Keratinocyte (primary cell): ENCODE measurements at regions not wholly inside any gene's neighbourhood (a gene's known extent, or its start where the extent isn't known, plus 50 kb on each side); places are given as distances from the start of the nearest gene placed in this dataset.

Experiments used
- DNase-seq: peaks from one replicate; pipeline ENCODE4 v3.0.0-alpha.2; 2011; ENCODE audit warnings: low read depth, missing footprints, low spot score
- FAIRE-seq: peaks from 2 replicates; lab custom pipeline; 2011; peaks lifted over from hg19 to GRCh38; lab: Jason Lieb, UNC
- H2AFZ ChIP-seq: 2 replicates; pipeline ENCODE4 v1.6.0; 2012; ENCODE audit warnings: low read length, control low read depth, inconsistent platforms; ENCODE audit not compliant: control insufficient read depth
- H3K27ac ChIP-seq: 2 replicates; pipeline ENCODE4 v1.5.1; 2011; ENCODE audit warnings: low read length; ENCODE audit not compliant: control insufficient read depth, insufficient read depth
- H3K27me3 ChIP-seq: 3 replicates; pipeline ENCODE4 v1.6.0; 2011; ENCODE audit warnings: low read length; ENCODE audit not compliant: control insufficient read depth, insufficient read depth; ENCODE audit errors: extremely low read depth
- H3K36me3 ChIP-seq, 2 experiments: 2 replicates in 1 of 2; 3 replicates in 1 of 2; pipeline ENCODE4 v1.5.1; 2011; ENCODE audit warnings: low read length in 2 of 2, mild to moderate bottlenecking in 1 of 2; ENCODE audit not compliant: control insufficient read depth in 2 of 2, insufficient read depth in 2 of 2; ENCODE audit errors: extremely low read depth in 1 of 2
- H3K4me1 ChIP-seq: 3 replicates; pipeline ENCODE4 v1.5.1; 2011; ENCODE audit warnings: low read length; ENCODE audit not compliant: control insufficient read depth, insufficient read depth; ENCODE audit errors: extremely low read depth
- H3K4me2 ChIP-seq: 3 replicates; pipeline ENCODE4 v1.6.0; 2011; ENCODE audit warnings: low read depth, low read length; ENCODE audit not compliant: control insufficient read depth, insufficient read depth; ENCODE audit errors: extremely low read depth
- H3K4me3 ChIP-seq, 3 experiments: fragments of 200-600 bp in 1 of 3; sonication (generic) in 1 of 3; 2 replicates in 2 of 3; 3 replicates in 1 of 3; pipeline ENCODE4 v1.5.1; 2011 to 2016; ENCODE audit warnings: low read length in 3 of 3, mild to moderate bottlenecking in 3 of 3, control low read depth in 2 of 3, inconsistent platforms in 1 of 3, low read depth in 1 of 3, mixed read lengths in 1 of 3, mixed run types in 1 of 3, moderate library complexity in 1 of 3; ENCODE audit not compliant: control insufficient read depth in 2 of 3, insufficient read depth in 2 of 3; ENCODE audit errors: extremely low read depth in 1 of 3
- H3K79me2 ChIP-seq: 2 replicates; pipeline ENCODE4 v1.6.0; 2012; ENCODE audit warnings: low read length; ENCODE audit not compliant: control insufficient read depth, insufficient read depth
- H3K9ac ChIP-seq: 3 replicates; pipeline ENCODE4 v1.6.0; 2011; ENCODE audit warnings: low read length; ENCODE audit not compliant: control insufficient read depth, insufficient read depth; ENCODE audit errors: extremely low read depth
- H3K9me1 ChIP-seq: 3 replicates; pipeline ENCODE4 v1.6.0; 2011; ENCODE audit warnings: low read length; ENCODE audit not compliant: control insufficient read depth, insufficient read depth; ENCODE audit errors: extremely low read depth
- H3K9me3 ChIP-seq: 2 replicates; pipeline ENCODE4 v1.5.1; 2012; ENCODE audit warnings: low read depth, low read length; ENCODE audit not compliant: control insufficient read depth
- H4K20me1 ChIP-seq: 3 replicates; pipeline ENCODE4 v1.6.0; 2011; ENCODE audit warnings: low read length; ENCODE audit not compliant: control insufficient read depth, insufficient read depth; ENCODE audit errors: extremely low read depth
- CTCF ChIP-seq, 3 experiments: IDR thresholded peaks in 1 of 3; conservative IDR thresholded peaks in 1 of 3; optimal IDR thresholded peaks in 1 of 3; 2 replicates in 2 of 3; 3 replicates in 1 of 3; pipeline versions ENCODE3 to v1.5.1; 2011; ENCODE audit warnings: low read length in 3 of 3, mild to moderate bottlenecking in 3 of 3, moderate library complexity in 2 of 3, control low read depth in 1 of 3, inconsistent platforms in 1 of 3; ENCODE audit not compliant: insufficient read depth in 2 of 3; ENCODE audit errors: extremely low read depth in 1 of 3
- EZH2 ChIP-seq: IDR thresholded peaks from one replicate; pipeline ENCODE4 v1.6.1; 2012; ENCODE audit warnings: inconsistent platforms, mild to moderate bottlenecking, low read length, moderate library complexity
- dilution Hi-C: fragments of 300-500 bp; cut with MboI; formaldehyde crosslinking; loops from one replicate; pipeline ENCODE4 v1.7.0; 2020; ENCODE audit warnings: low sequenced_read_pairs; ENCODE audit not compliant: extremely low pct_ligation_motif_present

DNA sequence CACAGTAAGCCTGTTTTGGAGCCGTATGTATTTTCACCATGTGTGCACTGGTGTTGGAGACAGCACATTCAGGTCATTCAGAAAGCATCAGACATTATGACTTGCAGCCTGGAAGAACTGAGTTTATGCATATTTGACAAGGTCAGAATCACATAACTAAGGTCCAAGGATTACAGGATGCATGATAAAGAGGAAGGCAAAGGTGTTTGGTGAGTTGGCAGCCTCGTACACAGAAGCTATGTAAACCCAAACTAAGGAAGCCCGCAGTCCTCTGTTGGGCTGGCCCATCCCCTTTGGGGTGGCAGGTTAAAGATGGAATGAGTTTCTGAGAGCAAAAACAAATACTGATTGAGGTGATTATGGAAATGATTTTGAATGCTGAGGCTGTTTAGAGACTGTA is 218.4 kb downstream of the KTN1 start:
- peaks cover 23% of the 10 kb centered on the region for H3K4me1 ChIP-seq
- H3K27ac ChIP-seq: no peak overlapping the region
- H3K27me3 ChIP-seq: no peaks in the 10 kb centered on the region
- H3K79me2 ChIP-seq: no peaks in the 10 kb centered on the region
- no peak overlapping the region for H3K4me2 ChIP-seq
- DNase-seq (no peak), FAIRE-seq (no peak)
- H3K36me3 ChIP-seq: no peaks in the 10 kb centered on the region
- dilution Hi-C loops: no loop called here
- no peak overlapping the region for H3K9ac ChIP-seq
- H3K4me3 ChIP-seq: no peak overlapping the region
- TF ChIP-seq EZH2: no peak
- TF ChIP-seq CTCF (optimal IDR thresholded peaks at IDR 0.05 in 1 of 3, IDR thresholded peaks at IDR 0.05 in 1 of 3, conservative IDR thresholded peaks at IDR 0.05 in 1 of 3; ENCODE audit: extremely low read depth in 1 of 3, insufficient read depth in 2 of 3, low read length in 3 of 3): no peak
- H2AFZ ChIP-seq: no peak overlapping the region
- no peaks in the 10 kb centered on the region for H3K9me1 ChIP-seq
- H4K20me1 ChIP-seq: no peaks in the 10 kb centered on the region
- no peaks in the 10 kb centered on the region for H3K9me3 ChIP-seq

DNA sequence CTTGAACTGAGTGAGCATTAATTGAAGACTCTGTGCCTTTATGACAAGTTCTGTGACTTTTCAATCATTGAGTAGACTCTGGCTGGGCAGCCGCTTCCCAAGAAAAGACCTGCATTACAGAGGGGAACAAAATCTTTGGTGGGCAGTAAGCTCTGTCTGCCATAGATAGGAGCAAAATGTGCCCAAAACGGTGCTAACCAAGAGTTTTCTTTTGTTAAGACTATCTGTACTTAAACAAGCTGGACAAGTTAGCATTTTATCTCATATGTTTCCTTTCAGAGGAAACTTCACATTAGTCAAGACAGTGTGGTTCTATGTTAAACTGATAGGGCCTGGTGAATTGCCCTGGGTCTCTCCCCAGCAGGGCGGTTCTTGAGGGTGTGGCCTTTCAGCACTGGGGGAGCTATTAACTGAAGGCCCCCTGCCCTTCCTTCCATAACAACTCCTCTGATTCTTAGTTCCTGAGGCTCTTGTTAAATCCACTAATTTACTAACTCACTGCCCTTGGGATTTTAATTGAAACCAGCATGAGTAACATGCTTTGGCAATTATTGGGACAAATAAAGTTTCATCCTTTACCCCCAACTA is 219.6 kb downstream of the KTN1 start:
- FAIRE-seq: no peak
- no peak for DNase-seq
- dilution Hi-C loops: no loop called here

More for the DNA sequence above, 219.6 kb downstream of the KTN1 start:
- Histone ChIP-seq H3K36me3 (no peaks in the 10 kb centered on the region), H3K4me2 (no peak overlapping the region), H4K20me1 (no peaks in the 10 kb centered on the region), H3K9me1 (no peaks in the 10 kb centered on the region), H3K4me1 (peaks cover 21% of the 10 kb centered on the region), H3K9me3 (no peaks in the 10 kb centered on the region), H3K79me2 (no peaks in the 10 kb centered on the region), H3K27me3 (no peaks in the 10 kb centered on the region), H2AFZ (no peak overlapping the region), H3K4me3 (no peak overlapping the region), H3K9ac (no peak overlapping the region), H3K27ac (no peak overlapping the region)
- TF ChIP-seq CTCF (optimal IDR thresholded peaks at IDR 0.05 in 1 of 3, IDR thresholded peaks at IDR 0.05 in 1 of 3, conservative IDR thresholded peaks at IDR 0.05 in 1 of 3; ENCODE audit: extremely low read depth in 1 of 3, insufficient read depth in 2 of 3, low read length in 3 of 3) (no peak), EZH2 (no peak)
